Midbrain (tissue), 1 donor: ENCODE measurements at regions not wholly inside any gene's neighbourhood (a gene's known extent, or its start where the extent isn't known, plus 50 kb on each side); places are given as distances from the start of the nearest gene placed in this dataset.

ENCODE experiments used
- DNase-seq: peaks from one replicate; lab custom pipeline; 2025; lab: John Stamatoyannopoulos, UW

DNA sequence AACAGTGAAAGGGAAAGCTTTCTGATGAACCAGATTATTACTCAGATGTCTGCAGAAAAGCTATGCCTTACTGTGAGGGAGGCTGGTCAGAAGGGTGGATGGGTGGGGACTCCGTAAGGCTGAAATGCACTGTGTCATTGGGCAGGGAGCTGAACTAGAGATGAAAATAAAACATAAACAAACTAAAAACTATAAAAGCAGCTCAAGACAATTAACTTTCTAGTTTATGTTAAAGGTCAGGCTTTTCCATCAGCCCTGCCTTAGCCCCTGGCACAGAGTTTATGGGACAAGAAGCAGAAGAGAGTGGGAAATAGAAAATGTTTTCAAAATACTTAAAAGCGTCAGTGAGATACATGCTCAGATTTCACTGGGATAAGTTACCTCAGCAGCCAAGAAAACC lies 310.0 kb upstream of the UBE2E2 start:
- no peak for DNase-seq

GRCh38 chr3:22893644-22894325 lies 309.3 kb upstream of the UBE2E2 start:
- no peak for DNase-seq

DNA sequence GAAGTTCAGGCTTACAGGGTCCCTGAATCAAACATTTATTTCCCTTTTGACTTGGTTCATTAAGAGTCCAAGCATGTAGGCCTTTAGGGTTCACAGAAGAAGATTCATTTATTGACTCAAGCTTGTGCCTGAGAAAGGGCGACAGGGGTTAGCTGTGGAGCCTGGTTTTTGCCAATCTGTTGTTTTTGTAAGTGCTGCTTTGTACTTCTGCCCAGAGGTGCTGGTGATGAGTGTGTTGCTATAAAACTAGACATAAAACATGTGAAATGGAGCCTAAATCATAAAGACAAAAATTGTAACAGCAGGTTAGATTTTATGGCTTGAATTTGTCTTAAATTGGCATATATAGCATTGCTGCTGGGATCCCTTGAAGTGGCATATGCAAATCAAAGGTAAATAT lies 308.3 kb upstream of the UBE2E2 start:
- no peak for DNase-seq

GRCh38 chr3:22895671-22896070 lies 307.5 kb upstream of the UBE2E2 start:
- no peak for DNase-seq

DNA sequence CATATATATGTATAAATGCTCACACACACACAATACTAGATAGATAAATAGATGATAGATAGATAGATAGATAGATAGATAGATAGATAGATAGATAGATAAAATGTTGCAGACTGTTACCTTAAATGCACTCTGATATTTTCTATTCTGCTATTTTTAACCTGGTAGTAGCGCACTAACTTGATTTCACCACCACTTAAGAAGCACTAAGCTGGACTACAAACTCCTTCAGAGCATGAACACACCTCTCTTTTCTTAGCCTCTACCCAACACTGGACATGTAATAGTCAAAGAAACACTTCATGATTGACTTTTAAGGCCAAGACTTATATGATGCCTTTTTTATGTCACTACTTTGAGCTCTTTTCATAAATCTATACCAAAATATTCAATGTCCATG lies 304.6 kb upstream of the UBE2E2 start:
- no peak for DNase-seq

GRCh38 chr3:22899441-22899840 lies 303.7 kb upstream of the UBE2E2 start:
- DNase-seq, result no peak

- DNase-seq, result no peak
Measured at GRCh38 chr3:22900296-22900695, 302.8 kb upstream of the UBE2E2 start.

DNA sequence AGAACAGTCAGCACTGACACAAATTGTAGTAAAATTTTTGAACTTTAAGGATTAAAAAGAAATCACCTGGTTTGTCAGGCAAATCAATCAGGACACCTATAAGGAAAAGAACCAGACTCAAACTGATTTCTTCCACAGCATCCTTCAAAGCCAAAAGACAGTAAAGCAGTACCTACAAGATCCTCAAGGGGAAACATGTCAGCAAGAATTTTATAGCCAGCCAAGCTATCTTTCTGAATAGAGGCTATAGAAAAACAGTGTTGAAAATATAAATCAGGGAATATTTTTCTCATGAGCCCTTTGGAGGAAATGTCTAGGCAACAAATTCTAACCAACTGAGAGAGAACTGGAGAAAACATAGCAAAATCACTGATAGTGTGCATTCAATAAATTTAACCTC lies 301.4 kb upstream of the UBE2E2 start:
- no peak for DNase-seq

- DNase-seq, result no peak
Measured at GRCh38 chr3:22907161-22907780, 295.9 kb upstream of the UBE2E2 start.

DNA sequence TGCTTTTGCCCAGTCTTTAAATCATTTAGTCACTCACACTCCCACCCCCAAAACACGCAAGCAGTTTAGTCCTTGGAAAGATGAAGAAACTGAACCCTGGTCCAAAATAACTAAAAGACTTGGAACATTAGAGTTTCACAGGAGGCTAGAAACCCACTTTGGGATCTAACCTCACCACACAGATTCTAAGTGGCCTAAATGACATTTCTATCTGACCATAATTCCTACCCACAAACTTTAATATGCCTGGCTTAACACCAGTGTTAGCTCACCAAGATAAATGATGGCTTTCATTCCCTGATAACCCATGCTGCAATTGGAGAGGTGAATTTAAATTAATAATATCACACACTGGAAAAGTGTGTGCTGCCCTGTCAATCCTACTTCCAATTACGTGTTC lies 295.3 kb upstream of the UBE2E2 start:
- no peak for DNase-seq

DNA sequence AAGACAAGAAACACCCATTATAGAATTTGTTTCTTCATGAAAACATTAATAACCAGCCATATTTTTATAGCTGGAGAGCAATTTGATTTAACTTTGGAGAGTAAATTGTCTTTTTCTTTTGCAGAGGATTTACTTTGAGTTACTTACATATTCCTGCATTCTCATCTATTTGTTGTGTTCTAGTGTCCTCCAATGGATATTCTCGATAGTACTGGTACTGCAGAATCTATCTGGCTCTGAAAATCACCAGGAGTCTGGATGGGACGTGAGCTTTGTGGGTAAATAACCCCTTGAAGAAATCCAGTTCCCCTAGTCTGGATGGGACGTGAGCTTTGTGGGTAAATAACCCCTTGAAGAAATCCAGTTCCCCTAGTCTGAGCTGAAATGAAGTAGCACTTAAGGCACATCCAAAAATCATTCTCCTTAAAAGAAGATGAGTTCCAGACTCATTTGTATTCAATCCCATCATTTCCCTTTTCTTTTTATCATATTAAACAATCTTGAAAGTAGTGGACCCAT lies 294.1 kb upstream of the UBE2E2 start:
- DNase-seq, result no peak

DNA sequence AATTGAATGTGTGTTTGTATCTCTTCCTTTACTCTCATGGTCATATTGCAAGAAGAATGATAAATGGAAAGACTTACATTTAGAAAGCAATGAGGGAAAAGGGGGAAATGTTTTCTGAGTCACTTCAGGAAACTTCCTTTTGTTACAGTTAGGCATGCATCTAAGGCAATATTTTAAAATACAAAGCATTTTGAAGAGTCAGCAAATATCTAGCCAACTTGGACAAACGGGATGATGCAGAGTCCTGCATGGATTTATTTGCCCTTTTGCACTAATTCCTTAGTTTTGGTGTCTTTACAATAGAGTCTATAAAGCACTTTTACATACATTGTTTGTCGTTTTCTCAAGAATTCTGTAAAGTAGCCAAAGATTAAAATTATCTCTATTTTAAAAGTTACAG lies 286.2 kb upstream of the UBE2E2 start:
- no peak for DNase-seq

DNA sequence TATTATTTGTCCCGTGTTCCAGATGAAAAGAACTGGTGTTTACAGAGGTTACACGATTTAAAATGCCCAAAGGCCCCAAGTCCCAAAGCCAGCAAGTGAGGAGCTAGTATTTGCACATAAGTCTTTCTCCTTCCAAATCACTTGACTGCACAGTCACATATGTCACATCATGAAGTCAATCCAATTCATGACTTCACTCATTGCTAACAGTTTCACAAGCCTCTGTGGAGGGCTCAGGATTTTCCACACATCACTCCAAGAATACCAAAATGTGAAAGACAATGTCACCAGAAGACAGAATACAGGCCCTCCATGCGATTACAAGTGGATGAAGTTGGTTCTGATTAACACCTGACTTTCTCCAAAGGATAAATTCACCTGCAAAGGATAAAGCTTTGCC lies 283.1 kb upstream of the UBE2E2 start:
- DNase-seq, result no peak

- DNase-seq, result no peak
Measured at GRCh38 chr3:22922317-22922716, 280.8 kb upstream of the UBE2E2 start.

DNA sequence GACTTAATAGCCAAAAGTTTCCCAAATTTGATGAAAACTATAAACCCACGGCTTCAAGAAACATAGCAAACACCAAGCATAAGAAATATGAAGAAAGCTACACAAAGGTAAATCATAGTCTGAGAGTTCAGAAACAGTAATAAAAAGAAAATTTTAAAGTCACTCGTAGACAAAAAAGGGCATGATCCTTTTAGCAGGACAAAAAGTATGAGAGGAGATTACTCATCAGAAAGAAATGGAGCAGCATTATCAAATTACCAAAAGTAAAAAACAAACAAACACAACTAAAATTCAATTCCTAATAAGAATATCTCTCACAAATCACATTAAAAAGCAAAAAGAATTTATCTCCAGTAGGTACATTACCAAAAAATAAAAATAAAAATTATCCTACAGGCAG lies 279.4 kb upstream of the UBE2E2 start:
- no peak for DNase-seq

GRCh38 chr3:22928216-22929110 lies 274.7 kb upstream of the UBE2E2 start:
- DNase-seq, result no peak

DNA sequence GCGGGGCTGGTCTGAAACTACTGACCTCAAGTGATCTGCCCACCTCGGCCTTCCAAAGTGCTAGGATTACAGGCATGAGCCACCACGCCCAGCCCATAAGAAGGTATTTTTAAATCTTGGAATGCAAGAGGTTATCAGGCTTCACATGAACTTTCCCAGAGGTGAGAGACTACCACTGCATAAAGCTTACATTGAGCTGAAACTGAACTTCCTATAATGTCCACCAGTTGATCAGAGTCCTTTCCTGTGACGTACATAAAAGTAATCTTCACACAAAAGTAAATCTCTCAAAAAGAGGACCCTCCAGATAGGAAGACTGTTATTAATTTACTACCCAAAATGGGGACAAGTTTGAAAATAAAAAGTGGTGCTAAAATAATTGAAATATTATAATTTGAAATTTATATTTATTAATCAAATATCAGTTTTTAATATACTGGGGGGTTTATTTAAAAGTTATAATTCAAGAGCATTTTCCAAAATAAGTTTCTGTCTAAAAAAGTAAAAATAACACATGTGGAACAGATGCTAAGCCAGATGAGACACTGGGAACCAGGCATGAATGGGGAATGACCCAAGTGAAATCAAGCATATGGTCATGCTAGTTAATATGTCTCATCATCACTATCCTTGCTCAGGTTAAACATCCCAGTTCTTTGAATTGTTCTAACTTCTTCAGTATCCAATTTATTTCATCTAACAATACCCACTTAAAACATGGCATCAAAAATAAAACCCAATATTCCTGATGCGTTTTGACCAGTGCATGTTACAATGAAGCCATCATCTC lies 269.9 kb upstream of the UBE2E2 start:
- no peak for DNase-seq

DNA sequence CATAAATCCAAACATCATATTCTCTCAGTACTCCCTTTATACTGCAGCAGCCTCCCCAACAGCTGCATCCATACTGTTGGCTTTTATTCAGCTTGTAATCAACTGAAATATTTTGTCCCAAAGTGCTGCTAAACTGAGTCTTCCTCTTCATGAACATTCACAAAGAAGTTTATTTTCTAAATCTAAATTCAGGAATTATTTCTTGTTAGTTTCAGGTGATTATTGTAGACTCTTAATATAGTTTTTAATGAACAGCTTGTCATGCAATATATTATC lies 269.3 kb upstream of the UBE2E2 start:
- no peak for DNase-seq

- no peak for DNase-seq
Measured at GRCh38 chr3:22935040-22935439, 268.1 kb upstream of the UBE2E2 start.

DNA sequence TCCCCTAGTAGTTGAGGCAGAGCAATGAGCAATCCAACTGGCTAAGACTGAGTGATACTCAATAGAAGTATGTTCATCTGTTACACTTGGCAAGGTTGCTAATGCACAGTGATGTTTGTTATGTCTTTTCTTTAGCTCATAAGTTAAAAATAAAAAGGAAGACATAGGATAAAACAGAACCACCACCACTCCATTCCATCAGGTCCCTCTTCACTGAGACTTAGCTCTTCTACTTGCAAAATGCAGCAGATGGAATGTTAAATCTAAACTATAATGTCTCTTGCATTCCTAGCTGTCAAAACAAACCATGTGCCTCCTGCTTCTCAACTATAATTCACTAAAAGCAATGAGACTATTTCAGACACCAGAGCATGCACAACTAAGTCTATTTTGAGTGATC lies 265.6 kb upstream of the UBE2E2 start:
- DNase-seq, result no peak

DNA sequence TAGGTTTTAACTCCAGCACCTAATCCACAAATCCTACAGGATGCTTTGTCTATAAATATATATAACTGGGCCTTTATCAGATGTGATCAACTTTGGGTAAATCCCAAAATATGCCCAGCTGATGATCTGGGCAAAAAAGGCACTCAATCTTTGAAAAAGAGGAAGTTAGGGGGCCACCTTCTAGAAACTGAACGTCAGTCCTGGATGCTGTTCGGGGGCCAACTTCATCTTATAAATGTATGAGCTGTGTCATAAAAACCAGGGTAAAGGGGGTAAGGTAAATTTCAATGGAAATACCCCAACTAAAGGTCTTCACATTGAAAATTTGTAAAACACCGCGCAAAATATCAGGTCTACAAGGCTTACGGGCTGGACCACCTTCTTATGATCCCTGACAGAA lies 264.4 kb upstream of the UBE2E2 start:
- DNase-seq, result no peak

DNA sequence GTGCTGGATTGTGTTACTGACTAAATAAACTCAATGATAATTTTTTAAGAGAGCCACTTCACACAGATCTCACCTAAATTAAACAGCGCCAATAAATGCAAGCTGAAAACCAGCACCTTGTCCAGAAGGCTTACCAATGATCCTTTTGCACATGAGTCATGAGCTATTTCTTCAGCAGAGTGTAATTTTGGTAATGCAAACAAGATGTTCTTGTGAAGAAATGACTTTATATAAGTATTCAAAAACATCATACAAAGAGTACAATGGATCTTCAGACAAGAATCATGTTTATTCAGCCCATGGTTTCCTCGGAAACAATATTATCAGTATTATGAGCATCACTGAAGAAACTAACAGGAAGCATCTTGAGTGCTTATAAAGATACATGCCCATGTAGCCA lies 263.8 kb upstream of the UBE2E2 start:
- DNase-seq, result no peak
